KMS-11 (cell line): ENCODE measurements at regions not wholly inside any gene's neighbourhood (a gene's known extent, or its start where the extent isn't known, plus 50 kb on each side); places are given as distances from the start of the nearest gene placed in this dataset.

Experiments used
- H2AFZ ChIP-seq: fragments of 200-600 bp; sonication (generic); 2 replicates; pipeline ENCODE4 v1.6.1; 2016; ENCODE audit warnings: antibody characterized with exemption, mixed run types, low read depth
- H3K27ac ChIP-seq: fragments of 200-600 bp; sonication (generic); 2 replicates; pipeline ENCODE4 v1.6.1; 2016; ENCODE audit warnings: mild to moderate bottlenecking, mixed run types
- H3K27me3 ChIP-seq: fragments of 200-600 bp; sonication (generic); 2 replicates; pipeline ENCODE4 v1.6.1; 2017; ENCODE audit warnings: mild to moderate bottlenecking, low read depth, mixed run types, moderate library complexity; ENCODE audit not compliant: insufficient read depth
- H3K36me3 ChIP-seq: fragments of 200-600 bp; sonication (generic); 2 replicates; pipeline ENCODE4 v1.6.1; 2017; ENCODE audit warnings: mild to moderate bottlenecking, mixed run types; ENCODE audit not compliant: insufficient read depth
- H3K4me1 ChIP-seq: fragments of 200-600 bp; sonication (generic); 2 replicates; pipeline ENCODE4 v1.6.1; 2016; ENCODE audit warnings: mild to moderate bottlenecking, low read depth, mixed run types; ENCODE audit not compliant: poor library complexity, severe bottlenecking
- H3K4me2 ChIP-seq: fragments of 200-600 bp; sonication (generic); 2 replicates; pipeline ENCODE4 v1.7.0; 2016; ENCODE audit warnings: mild to moderate bottlenecking, mixed run types
- H3K4me3 ChIP-seq: fragments of 200-600 bp; sonication (generic); IDR thresholded peaks from 2 replicates; pipeline ENCODE4 v1.6.1; 2017; ENCODE audit warnings: low read depth, low read length, mixed read lengths; ENCODE audit not compliant: insufficient read depth
- H3K79me2 ChIP-seq: fragments of 200-600 bp; sonication (generic); 2 replicates; pipeline ENCODE4 v1.6.1; 2016; ENCODE audit warnings: low read depth, mixed run types; ENCODE audit not compliant: insufficient read depth
- H3K9ac ChIP-seq: fragments of 200-600 bp; sonication (generic); 2 replicates; pipeline ENCODE4 v1.6.1; 2016; ENCODE audit warnings: mild to moderate bottlenecking, mixed run types
- H4K20me1 ChIP-seq: fragments of 200-600 bp; sonication (generic); 2 replicates; pipeline ENCODE4 v1.6.1; 2016; ENCODE audit warnings: mild to moderate bottlenecking, mixed run types; ENCODE audit not compliant: insufficient read depth
- CTCF ChIP-seq: fragments of 200-600 bp; sonication (generic); conservative IDR thresholded peaks from 2 replicates; pipeline ENCODE4 v1.6.1; 2017; ENCODE audit warnings: low read depth, mild to moderate bottlenecking, antibody characterized with exemption, low read length, moderate library complexity, mixed read lengths

GRCh38 chr10:10731366-10731765, 286.3 kb upstream of the CELF2 start:
- Histone ChIP-seq H3K79me2 (no peaks in the 10 kb centered on the region), H3K4me3 (no peak overlapping the region), H4K20me1 (no peaks in the 10 kb centered on the region), H3K36me3 (no peaks in the 10 kb centered on the region), H2AFZ (no peak overlapping the region), H3K9ac (no peak overlapping the region), H3K27ac (no peak overlapping the region), H3K27me3 (no peaks in the 10 kb centered on the region), H3K4me2 (no peak overlapping the region), H3K4me1 (peaks cover 5% of the 10 kb centered on the region)
- TF ChIP-seq CTCF = no peak

- H2AFZ ChIP-seq = no peak overlapping the region
- no peak overlapping the region for H3K4me3 ChIP-seq
- no peaks in the 10 kb centered on the region for H3K4me1 ChIP-seq
- no peak overlapping the region for H3K27ac ChIP-seq
- no peaks in the 10 kb centered on the region for H3K36me3 ChIP-seq
- TF ChIP-seq CTCF = no peak
- no peaks in the 10 kb centered on the region for H3K79me2 ChIP-seq
- no peak overlapping the region for H3K9ac ChIP-seq
- no peak overlapping the region for H3K4me2 ChIP-seq
- no peaks in the 10 kb centered on the region for H4K20me1 ChIP-seq
- no peaks in the 10 kb centered on the region for H3K27me3 ChIP-seq
Measured at GRCh38 chr10:10734356-10735064, 283.2 kb upstream of the CELF2 start.

- no peak overlapping the region for H3K27ac ChIP-seq
- H3K4me3 ChIP-seq = no peak overlapping the region
- H3K79me2 ChIP-seq = no peaks in the 10 kb centered on the region
- TF ChIP-seq CTCF = no peak
- H3K36me3 ChIP-seq = no peaks in the 10 kb centered on the region
- no peaks in the 10 kb centered on the region for H4K20me1 ChIP-seq
- no peaks in the 10 kb centered on the region for H3K27me3 ChIP-seq
- no peak overlapping the region for H2AFZ ChIP-seq
- no peak overlapping the region for H3K9ac ChIP-seq
- H3K4me1 ChIP-seq = no peaks in the 10 kb centered on the region
- no peak overlapping the region for H3K4me2 ChIP-seq
Measured at GRCh38 chr10:10745291-10745690, 272.4 kb upstream of the CELF2 start.

GRCh38 chr10:10755490-10755889, 262.2 kb upstream of the CELF2 start:
- TF ChIP-seq CTCF = no peak
- H3K4me1 ChIP-seq = no peaks in the 10 kb centered on the region
- H3K27me3 ChIP-seq = no peaks in the 10 kb centered on the region
- no peaks in the 10 kb centered on the region for H3K36me3 ChIP-seq
- no peaks in the 10 kb centered on the region for H4K20me1 ChIP-seq
- H3K9ac ChIP-seq = no peak overlapping the region
- H3K27ac ChIP-seq = no peak overlapping the region
- H3K4me2 ChIP-seq = no peak overlapping the region
- H2AFZ ChIP-seq = no peak overlapping the region
- no peak overlapping the region for H3K4me3 ChIP-seq
- H3K79me2 ChIP-seq = no peaks in the 10 kb centered on the region
